H9 (cell line): ENCODE measurements at regions not wholly inside any gene's neighbourhood (a gene's known extent, or its start where the extent isn't known, plus 50 kb on each side); places are given as distances from the start of the nearest gene placed in this dataset.

Experiments used
- DNase-seq: peaks from one replicate; pipeline ENCODE4 v3.0.0-alpha.2; 2017
- H2AFZ ChIP-seq: one replicate; pipeline ENCODE4 v1.6.1; 2013; ENCODE audit warnings: mild to moderate bottlenecking, low read length, control low read depth, moderate library complexity
- H2AK5ac ChIP-seq: 2 replicates; pipeline ENCODE4 v1.6.1; 2013; ENCODE audit warnings: low read length, control low read depth, mixed read lengths; ENCODE audit not compliant: insufficient read length
- H2BK120ac ChIP-seq: one replicate; pipeline ENCODE4 v1.6.1; 2013; ENCODE audit warnings: low read depth, mild to moderate bottlenecking, low read length, control low read depth, inconsistent platforms; ENCODE audit not compliant: poor library complexity, severe bottlenecking
- H2BK12ac ChIP-seq: 2 replicates; pipeline ENCODE4 v1.6.1; 2013; ENCODE audit warnings: low read length, control low read depth, mixed read lengths, low read depth; ENCODE audit not compliant: insufficient read length
- H2BK15ac ChIP-seq: 2 replicates; pipeline ENCODE4 v1.6.1; 2013; ENCODE audit warnings: low read depth, low read length, control low read depth
- H2BK20ac ChIP-seq: one replicate; pipeline ENCODE4 v1.6.1; 2013; ENCODE audit warnings: low read depth, mild to moderate bottlenecking, low read length, control low read depth, inconsistent platforms; ENCODE audit not compliant: poor library complexity, severe bottlenecking
- H2BK5ac ChIP-seq: 2 replicates; pipeline ENCODE4 v1.6.1; 2013; ENCODE audit warnings: low read length, control low read depth, mixed read lengths; ENCODE audit not compliant: insufficient read length
- H3K14ac ChIP-seq: 2 replicates; pipeline ENCODE4 v1.6.1; 2013; ENCODE audit warnings: low read length, control low read depth; ENCODE audit not compliant: insufficient read depth
- H3K18ac ChIP-seq: 2 replicates; pipeline ENCODE4 v1.6.1; 2013; ENCODE audit warnings: low read depth, mild to moderate bottlenecking, mixed read lengths, low read length, control low read depth; ENCODE audit not compliant: insufficient read length
- H3K23ac ChIP-seq: 2 replicates; pipeline ENCODE4 v1.6.1; 2013; ENCODE audit warnings: low read length, control low read depth, mixed read lengths, low read depth; ENCODE audit not compliant: insufficient read length
- H3K23me2 ChIP-seq: 2 replicates; pipeline ENCODE4 v1.6.1; 2013; ENCODE audit warnings: low read depth, mild to moderate bottlenecking, mixed read lengths, low read length, control low read depth; ENCODE audit not compliant: insufficient read length, poor library complexity, severe bottlenecking
- H3K27ac ChIP-seq: 2 replicates; pipeline ENCODE4 v1.5.1; 2013; ENCODE audit warnings: low read length, control low read depth, mixed read lengths, low read depth; ENCODE audit not compliant: insufficient read length
- H3K27me3 ChIP-seq: 2 replicates; pipeline ENCODE4 v1.6.1; 2013; ENCODE audit warnings: low read length, control low read depth, inconsistent platforms; ENCODE audit not compliant: insufficient read depth
- H3K4ac ChIP-seq: 2 replicates; pipeline ENCODE4 v1.6.1; 2013; ENCODE audit warnings: low read depth, mild to moderate bottlenecking, control low read depth, inconsistent platforms, low read length, moderate library complexity
- H3K4me1 ChIP-seq: 2 replicates; pipeline ENCODE4 v1.6.1; 2013; ENCODE audit warnings: low read length, control low read depth, inconsistent platforms; ENCODE audit not compliant: insufficient read depth
- H3K4me2 ChIP-seq: 2 replicates; pipeline ENCODE4 v1.6.1; 2013; ENCODE audit warnings: low read length, control low read depth, mixed read lengths; ENCODE audit not compliant: insufficient read length, insufficient read depth
- H3K56ac ChIP-seq: 2 replicates; pipeline ENCODE4 v1.6.1; 2013; ENCODE audit warnings: low read depth, mild to moderate bottlenecking, mixed read lengths, low read length, control low read depth; ENCODE audit not compliant: insufficient read length
- H3K79me1 ChIP-seq: 2 replicates; pipeline ENCODE4 v1.6.1; 2013; ENCODE audit warnings: low read depth, mild to moderate bottlenecking, moderate library complexity, low read length, control low read depth, inconsistent platforms; ENCODE audit not compliant: insufficient read depth, poor library complexity, severe bottlenecking
- H3K79me2 ChIP-seq: 2 replicates; pipeline ENCODE4 v1.6.1; 2013; ENCODE audit warnings: low read length, control low read depth, inconsistent platforms; ENCODE audit not compliant: insufficient read depth
- H3K9ac ChIP-seq: 2 replicates; pipeline ENCODE4 v1.6.1; 2013; ENCODE audit warnings: low read length, control low read depth, mixed read lengths; ENCODE audit not compliant: insufficient read length; ENCODE audit errors: extremely low read depth
- H3K9me3 ChIP-seq: one replicate; pipeline ENCODE4 v1.6.1; 2013; ENCODE audit warnings: low read depth, low read length, inconsistent platforms; ENCODE audit not compliant: control insufficient read depth
- H3T11ph ChIP-seq: one replicate; pipeline ENCODE4 v1.6.1; 2013; ENCODE audit warnings: mild to moderate bottlenecking, low read length, control low read depth, inconsistent platforms
- H4K20me1 ChIP-seq: one replicate; pipeline ENCODE4 v1.6.1; 2013; ENCODE audit not compliant: control insufficient read depth, insufficient read length, insufficient read depth
- H4K5ac ChIP-seq: 2 replicates; pipeline ENCODE4 v1.6.1; 2013; ENCODE audit warnings: low read depth, mild to moderate bottlenecking, mixed read lengths, low read length, control low read depth; ENCODE audit not compliant: insufficient read length
- H4K8ac ChIP-seq: replicated peaks from 2 replicates; pipeline ENCODE4 v1.6.1; 2013; ENCODE audit warnings: low read length, control low read depth, mixed read lengths, low read depth; ENCODE audit not compliant: insufficient read length
- H4K91ac ChIP-seq: 2 replicates; pipeline ENCODE4 v1.6.1; 2013; ENCODE audit warnings: low read depth, mild to moderate bottlenecking, moderate library complexity, mixed read lengths, low read length, control low read depth; ENCODE audit not compliant: insufficient read length
- H3K27ac Mint-ChIP-seq, 3 experiments: 2 replicates in 2 of 3; 3 replicates in 1 of 3; pipeline ENCODE4 v1.8.0; 2020 to 2021; ENCODE audit warnings: mixed read lengths in 3 of 3, mild to moderate bottlenecking in 1 of 3, moderate library complexity in 1 of 3
- H3K27me3 Mint-ChIP-seq: 2 replicates; pipeline ENCODE4 v1.8.0; 2021; ENCODE audit warnings: low read depth, mild to moderate bottlenecking, moderate library complexity, mixed read lengths
- H3K36me3 Mint-ChIP-seq, 3 experiments: 2 replicates in 2 of 3; 3 replicates in 1 of 3; pipeline ENCODE4 v1.8.0; 2020 to 2021; ENCODE audit warnings: low read depth in 3 of 3, mixed read lengths in 3 of 3; ENCODE audit not compliant: insufficient read depth in 1 of 3
- H3K4me1 Mint-ChIP-seq, 2 experiments: 2 replicates each; pipeline ENCODE4 v1.8.0; 2020; ENCODE audit warnings: mixed read lengths in 2 of 2
- H3K4me3 Mint-ChIP-seq, 2 experiments: 2 replicates in 1 of 2; 3 replicates in 1 of 2; pipeline ENCODE4 v1.8.0; 2020 to 2021; ENCODE audit warnings: mild to moderate bottlenecking in 2 of 2, mixed read lengths in 2 of 2, moderate library complexity in 1 of 2
- H3K9me3 Mint-ChIP-seq, 2 experiments: 2 replicates in 1 of 2; 3 replicates in 1 of 2; pipeline ENCODE4 v1.8.0; 2020; ENCODE audit warnings: mild to moderate bottlenecking in 2 of 2, mixed read lengths in 2 of 2, moderate library complexity in 1 of 2
- WGBS: extraction: QIAGEN DNeasy Blood & Tissue Kit; methylation state at CpG from one replicate; pipeline ENCODE4 v1.1.7; 2013; ENCODE audit warnings: missing lambda C conversion rate, low lambda C conversion rate, mixed read lengths; ENCODE audit not compliant: insufficient read length; ENCODE audit errors: extremely low coverage; 5-methylcytosine and 5-hydroxymethylcytosine counted together
- TF ChIP-seq, protein P1 (sequence below): fragments of 200-600 bp; sonication (generic); conservative IDR thresholded peaks from 3 replicates; pipeline ENCODE4 v1.8.0; 2021; ENCODE audit warnings: antibody characterized with exemption, mild to moderate bottlenecking

DNA sequence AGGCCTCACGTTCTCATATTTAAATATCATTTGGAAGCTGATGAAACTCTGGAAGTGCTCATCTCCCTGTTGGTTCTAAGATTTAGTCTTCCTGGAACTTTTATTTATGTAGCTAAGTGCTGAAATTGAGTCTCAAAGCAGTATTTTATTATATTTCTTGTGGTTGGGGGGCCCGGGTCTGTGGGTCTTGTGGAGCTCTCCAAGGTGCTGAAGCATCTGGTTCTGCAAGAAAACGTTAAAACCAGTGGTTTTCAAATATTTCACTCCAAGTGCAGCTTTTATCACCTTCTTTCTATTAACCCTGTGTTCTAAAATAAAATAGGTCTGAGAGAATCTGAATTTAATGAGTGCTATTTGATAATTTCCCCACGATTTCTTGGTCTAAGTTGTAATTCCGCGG lies 1404.8 kb downstream of the TBC1D22A start:
- H2BK12ac ChIP-seq, result no peak overlapping the region
- no peaks in the 10 kb centered on the region for H3K27me3 ChIP-seq
- no peak overlapping the region for H2BK120ac ChIP-seq
- no peak overlapping the region for H3K4me2 ChIP-seq
- H3K9ac ChIP-seq, result no peak overlapping the region
- no peak overlapping the region for H3K27ac Mint-ChIP-seq
- H3K27ac ChIP-seq, result no peak overlapping the region
- H3K4me3 Mint-ChIP-seq, result no peak overlapping the region
- H3K79me1 ChIP-seq, result no peaks in the 10 kb centered on the region
- H3K9me3 Mint-ChIP-seq, result no peaks in the 10 kb centered on the region; a peak in 1 of 5 replicates
- DNase-seq, result peak; percentile 20
- no peak overlapping the region for H2AK5ac ChIP-seq
- TF ChIP-seq, protein P1, sequence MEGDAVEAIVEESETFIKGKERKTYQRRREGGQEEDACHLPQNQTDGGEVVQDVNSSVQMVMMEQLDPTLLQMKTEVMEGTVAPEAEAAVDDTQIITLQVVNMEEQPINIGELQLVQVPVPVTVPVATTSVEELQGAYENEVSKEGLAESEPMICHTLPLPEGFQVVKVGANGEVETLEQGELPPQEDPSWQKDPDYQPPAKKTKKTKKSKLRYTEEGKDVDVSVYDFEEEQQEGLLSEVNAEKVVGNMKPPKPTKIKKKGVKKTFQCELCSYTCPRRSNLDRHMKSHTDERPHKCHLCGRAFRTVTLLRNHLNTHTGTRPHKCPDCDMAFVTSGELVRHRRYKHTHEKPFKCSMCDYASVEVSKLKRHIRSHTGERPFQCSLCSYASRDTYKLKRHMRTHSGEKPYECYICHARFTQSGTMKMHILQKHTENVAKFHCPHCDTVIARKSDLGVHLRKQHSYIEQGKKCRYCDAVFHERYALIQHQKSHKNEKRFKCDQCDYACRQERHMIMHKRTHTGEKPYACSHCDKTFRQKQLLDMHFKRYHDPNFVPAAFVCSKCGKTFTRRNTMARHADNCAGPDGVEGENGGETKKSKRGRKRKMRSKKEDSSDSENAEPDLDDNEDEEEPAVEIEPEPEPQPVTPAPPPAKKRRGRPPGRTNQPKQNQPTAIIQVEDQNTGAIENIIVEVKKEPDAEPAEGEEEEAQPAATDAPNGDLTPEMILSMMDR, result no peak
- 0 out of 7 replicates have a peak, but pooled peaks cover 0 to 2% (median 0%) of the 10 kb centered on the region in 3 experiments for H3K36me3 Mint-ChIP-seq
- no peak overlapping the region for H3T11ph ChIP-seq
- H2AFZ ChIP-seq, result no peak overlapping the region
- H3K23me2 ChIP-seq, result no peaks in the 10 kb centered on the region
- peaks cover 10% of the 10 kb centered on the region for H3K27me3 Mint-ChIP-seq
- no peak overlapping the region for H4K5ac ChIP-seq
- H4K91ac ChIP-seq, result no peak overlapping the region
- WGBS, result no CpG with 5 or more reads among the region's 6 CpGs
- H3K23ac ChIP-seq, result no peak overlapping the region
- no peaks in the 10 kb centered on the region for H3K79me2 ChIP-seq
- no peak overlapping the region for H3K56ac ChIP-seq
- H4K8ac ChIP-seq, result no peak overlapping the region
- no peaks in the 10 kb centered on the region for H4K20me1 ChIP-seq
- no peaks in the 10 kb centered on the region for H3K9me3 ChIP-seq
- H2BK5ac ChIP-seq, result no peak overlapping the region
- no peak overlapping the region for H3K4ac ChIP-seq
- H2BK20ac ChIP-seq, result no peak overlapping the region
- no peak overlapping the region for H2BK15ac ChIP-seq
- H3K4me1 Mint-ChIP-seq, result peaks cover 0 to 5% of the 10 kb centered on the region in 2 experiments; a peak in 2 of 4 replicates
- H3K18ac ChIP-seq, result no peak overlapping the region
- H3K14ac ChIP-seq, result no peak overlapping the region
- H3K4me1 ChIP-seq, result no peaks in the 10 kb centered on the region
